IPS-15b (cell line): ENCODE measurements at regions not wholly inside any gene's neighbourhood (a gene's known extent, or its start where the extent isn't known, plus 50 kb on each side); places are given as distances from the start of the nearest gene placed in this dataset.
"Not testable (repeated sequence)": the region's sequence is repeated elsewhere in the genome, so short reads cannot be mapped to it uniquely, and the experiment has no call there.

Experiments used
- H3K27me3 ChIP-seq: one replicate; pipeline ENCODE4 v1.6.1; 2013; ENCODE audit warnings: low read length; ENCODE audit not compliant: control insufficient read depth, insufficient read depth
- H3K36me3 ChIP-seq: one replicate; pipeline ENCODE4 v1.6.1; 2013; ENCODE audit warnings: low read length; ENCODE audit not compliant: control insufficient read depth, insufficient read depth
- H3K4me1 ChIP-seq: one replicate; pipeline ENCODE4 v1.6.1; 2013; ENCODE audit warnings: mild to moderate bottlenecking, low read length; ENCODE audit not compliant: control insufficient read depth, insufficient read depth
- H3K4me3 ChIP-seq: one replicate; pipeline ENCODE4 v1.5.1; 2013; ENCODE audit warnings: low read depth, low read length
- H3K9ac ChIP-seq: one replicate; pipeline ENCODE4 v1.6.1; 2013; ENCODE audit warnings: low read depth, mild to moderate bottlenecking, low read length
- H3K9me3 ChIP-seq: one replicate; pipeline ENCODE4 v1.6.1; 2013; ENCODE audit warnings: mild to moderate bottlenecking, low read length; ENCODE audit not compliant: control insufficient read depth, insufficient read depth

DNA sequence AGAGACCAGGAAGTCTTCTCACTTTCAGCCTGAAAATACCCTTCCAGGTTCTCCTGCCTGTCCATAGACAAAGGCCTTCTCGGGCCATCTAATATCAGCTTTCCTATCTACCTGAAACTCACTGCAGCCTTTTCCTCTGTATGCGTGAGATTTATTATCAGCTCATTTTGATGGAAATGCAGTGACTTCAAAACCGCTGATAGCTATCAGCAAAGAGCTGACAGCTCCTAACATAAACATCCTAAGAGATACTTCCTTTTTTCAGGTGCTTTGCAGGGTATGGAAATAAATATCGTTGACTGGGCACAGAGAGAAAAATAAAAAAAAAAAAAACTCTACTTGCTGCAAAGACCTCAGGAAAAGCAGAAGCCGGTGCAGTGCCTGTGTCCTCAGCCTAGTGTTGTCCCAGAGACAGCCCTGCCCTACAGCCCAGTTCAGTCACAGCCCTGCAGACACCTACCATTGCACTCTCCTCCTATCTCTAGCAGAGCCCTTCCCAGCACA lies 215.0 kb upstream of the EGLN3 start:
- Histone ChIP-seq H3K4me3 (no peak overlapping the region), H3K4me1 (no peaks in the 10 kb centered on the region), H3K9ac (no peak overlapping the region), H3K36me3 (no peaks in the 10 kb centered on the region), H3K9me3 (no peaks in the 10 kb centered on the region), H3K27me3 (no peaks in the 10 kb centered on the region)

GRCh38 chr14:34164162-34164864 lies 213.4 kb upstream of the EGLN3 start:
- Histone ChIP-seq H3K36me3 (no peaks in the 10 kb centered on the region), H3K9ac (no peak overlapping the region), H3K4me3 (no peak overlapping the region)

GRCh38 chr14:34161351-34162082 lies 210.6 kb upstream of the EGLN3 start:
- H3K4me1 ChIP-seq = no peaks in the 10 kb centered on the region
- no peak overlapping the region for H3K9ac ChIP-seq
- no peaks in the 10 kb centered on the region for H3K9me3 ChIP-seq
- H3K4me3 ChIP-seq = no peak overlapping the region
- no peaks in the 10 kb centered on the region for H3K36me3 ChIP-seq
- H3K27me3 ChIP-seq = no peaks in the 10 kb centered on the region

More at GRCh38 chr14:34164162-34164864, 213.4 kb upstream of the EGLN3 start:
- Histone ChIP-seq H3K9me3 (no peaks in the 10 kb centered on the region), H3K4me1 (no peaks in the 10 kb centered on the region), H3K27me3 (no peaks in the 10 kb centered on the region)

DNA sequence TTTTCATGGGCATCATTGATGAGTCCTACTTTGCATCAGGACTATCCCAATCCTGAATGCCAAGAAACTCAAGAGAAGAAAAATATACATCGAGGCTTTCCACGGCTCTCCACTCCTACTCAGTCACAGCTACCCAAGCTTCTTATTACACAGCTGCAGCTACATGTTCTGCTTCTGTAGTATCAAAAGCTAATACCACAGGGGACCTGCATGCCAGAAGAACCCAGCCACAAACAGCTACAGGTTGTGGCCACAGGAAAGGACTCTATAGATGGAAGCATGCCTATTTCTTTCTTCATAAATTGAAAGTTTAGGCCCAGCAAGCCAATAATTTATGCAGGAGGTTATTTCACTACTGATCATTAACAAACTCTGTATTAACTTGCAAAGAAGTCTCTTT lies 209.7 kb upstream of the EGLN3 start:
- H3K4me1 ChIP-seq = no peaks in the 10 kb centered on the region
- H3K36me3 ChIP-seq = no peaks in the 10 kb centered on the region
- no peaks in the 10 kb centered on the region for H3K27me3 ChIP-seq
- no peak overlapping the region for H3K4me3 ChIP-seq
- no peaks in the 10 kb centered on the region for H3K9me3 ChIP-seq
- no peak overlapping the region for H3K9ac ChIP-seq

DNA sequence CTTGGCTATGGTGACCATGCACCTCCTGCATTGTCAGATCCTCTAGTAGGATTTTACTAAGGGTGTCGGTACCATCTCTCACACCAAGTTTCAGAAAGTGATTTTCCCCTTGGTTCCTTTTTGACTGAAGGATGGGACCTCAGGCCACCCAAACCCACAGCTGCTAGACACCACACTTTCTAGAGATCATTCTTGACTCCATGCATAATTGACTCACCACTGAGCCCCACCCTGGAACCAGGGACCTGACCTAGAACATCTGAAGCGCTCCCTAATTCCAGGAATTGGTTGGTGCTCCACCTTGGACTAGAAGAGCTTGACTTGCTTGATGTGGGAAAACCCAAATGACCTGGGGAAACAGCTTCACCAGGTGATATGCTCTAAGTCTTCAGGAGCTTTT lies 206.8 kb upstream of the EGLN3 start:
- Histone ChIP-seq H3K4me1 (no peaks in the 10 kb centered on the region), H3K27me3 (no peaks in the 10 kb centered on the region), H3K4me3 (no peak overlapping the region), H3K9ac (no peak overlapping the region), H3K36me3 (no peaks in the 10 kb centered on the region), H3K9me3 (no peaks in the 10 kb centered on the region)

- no peaks in the 10 kb centered on the region for H3K4me1 ChIP-seq
- H3K9me3 ChIP-seq = peaks cover 6% of the 10 kb centered on the region
- no peak overlapping the region for H3K9ac ChIP-seq
- no peaks in the 10 kb centered on the region for H3K27me3 ChIP-seq
- no peaks in the 10 kb centered on the region for H3K36me3 ChIP-seq
- no peak overlapping the region for H3K4me3 ChIP-seq
Measured at GRCh38 chr14:34147461-34147860, 196.6 kb upstream of the EGLN3 start.

- H3K4me3 ChIP-seq, H3K4me1 ChIP-seq, H3K9me3 ChIP-seq, H3K36me3 ChIP-seq, H3K27me3 ChIP-seq, H3K9ac ChIP-seq: not testable (repeated sequence)
Measured at GRCh38 chr14:34140127-34140526, 189.3 kb upstream of the EGLN3 start.

DNA sequence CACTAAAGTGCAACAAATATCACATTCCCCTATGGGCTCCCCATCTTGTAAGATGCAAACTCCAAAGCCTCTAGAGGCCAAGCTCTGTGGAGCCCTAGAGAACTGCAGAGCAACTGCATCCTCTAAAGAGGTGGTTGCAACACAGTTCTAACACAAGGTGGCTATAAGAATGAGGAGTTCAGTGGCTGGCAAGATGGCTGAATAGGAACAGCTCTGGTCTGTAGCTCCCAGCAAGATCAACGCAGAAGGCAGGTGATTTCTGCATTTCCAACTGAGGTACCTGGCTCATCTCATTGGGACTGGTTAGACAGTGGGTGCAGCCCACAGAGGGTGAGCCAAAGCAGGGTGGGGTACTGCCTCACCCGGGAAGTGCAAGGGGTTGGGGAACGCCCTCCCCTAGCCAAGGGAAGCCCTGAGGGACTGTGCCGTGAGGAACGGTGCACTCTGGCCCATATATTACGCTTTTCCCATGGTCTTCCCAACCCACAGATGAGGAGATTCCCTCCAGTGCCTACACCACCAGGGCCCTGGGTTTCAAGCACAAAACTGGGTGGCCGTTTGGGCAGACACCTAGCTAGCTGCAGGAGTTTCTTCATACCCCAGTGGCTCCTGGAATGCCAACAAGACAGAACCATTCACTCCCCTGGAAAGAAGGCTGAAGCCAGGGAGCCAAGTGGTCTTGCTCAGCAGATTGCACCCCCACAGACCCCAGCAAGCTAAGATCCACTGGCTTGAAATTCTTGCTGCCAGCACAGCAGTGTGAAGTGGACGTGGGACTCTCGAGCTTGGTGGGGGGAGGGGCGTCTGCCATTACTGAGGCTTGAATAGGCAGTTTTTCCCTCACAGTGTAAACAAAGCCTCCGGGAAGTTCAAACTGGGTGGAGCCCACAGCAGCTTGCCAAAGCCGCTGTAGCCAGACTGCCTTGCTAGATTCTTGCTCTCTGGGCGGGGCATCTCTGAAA lies 188.6 kb upstream of the EGLN3 start:
- not testable (repeated sequence) for H3K27me3 ChIP-seq, H3K36me3 ChIP-seq, H3K4me3 ChIP-seq, H3K9me3 ChIP-seq, H3K9ac ChIP-seq, H3K4me1 ChIP-seq

GRCh38 chr14:34138175-34138574 lies 187.3 kb upstream of the EGLN3 start:
- Histone ChIP-seq H3K27me3 (no peaks in the 10 kb centered on the region), H3K4me1 (no peaks in the 10 kb centered on the region), H3K4me3 (no peak overlapping the region), H3K9me3 (no peaks in the 10 kb centered on the region), H3K9ac (no peak overlapping the region), H3K36me3 (no peaks in the 10 kb centered on the region)

GRCh38 chr14:34137001-34137745 lies 186.3 kb upstream of the EGLN3 start:
- H3K27me3 ChIP-seq = no peaks in the 10 kb centered on the region
- no peaks in the 10 kb centered on the region for H3K4me1 ChIP-seq
- no peak overlapping the region for H3K4me3 ChIP-seq
- H3K36me3 ChIP-seq = no peaks in the 10 kb centered on the region
- no peaks in the 10 kb centered on the region for H3K9me3 ChIP-seq
- no peak overlapping the region for H3K9ac ChIP-seq

DNA sequence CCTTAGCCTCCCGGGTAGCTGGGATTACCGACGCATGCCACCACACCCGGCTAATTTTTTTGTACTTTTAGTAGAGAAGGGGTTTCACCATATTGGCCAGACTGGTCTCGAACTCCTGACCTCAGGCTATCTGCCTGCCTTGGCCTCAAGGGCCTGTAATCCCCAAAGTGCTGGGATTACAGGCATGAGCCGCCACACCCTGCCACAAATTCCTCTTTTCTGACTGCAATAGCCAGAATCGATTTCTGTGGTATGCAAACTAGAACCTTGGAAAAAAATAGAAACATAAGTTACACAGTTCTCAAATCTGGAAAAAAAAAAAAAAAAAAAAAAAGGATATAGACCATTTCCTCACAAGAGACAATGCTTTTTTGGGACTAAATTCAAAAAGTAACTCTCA lies 184.6 kb upstream of the EGLN3 start:
- H3K9me3 ChIP-seq = no peaks in the 10 kb centered on the region
- H3K36me3 ChIP-seq = no peaks in the 10 kb centered on the region
- no peaks in the 10 kb centered on the region for H3K4me1 ChIP-seq
- no peaks in the 10 kb centered on the region for H3K27me3 ChIP-seq
- H3K4me3 ChIP-seq = no peak overlapping the region
- no peak overlapping the region for H3K9ac ChIP-seq
